Peyer's patch (tissue), 4 donors: ENCODE measurements at regions not wholly inside any gene's neighbourhood (a gene's known extent, or its start where the extent isn't known, plus 50 kb on each side); places are given as distances from the start of the nearest gene placed in this dataset.

Experiments
- DNase-seq, 3 donors: peaks; one replicate each; pipeline ENCODE4 v3.0.0-alpha.2; 2017 to 2019
- H3K27ac ChIP-seq, 4 donors: fragments of 200-600 bp; sonication (generic); one replicate each; pipeline ENCODE4 v1.5.1; 2016 to 2019
- H3K27me3 ChIP-seq, 2 donors: fragments of 200-600 bp; sonication (generic); one replicate each; pipeline ENCODE4 v1.5.1; 2019
- H3K36me3 ChIP-seq, 3 donors: fragments of 200-600 bp; sonication (generic); one replicate each; pipeline ENCODE4 v1.5.1; 2016 to 2019
- H3K4me1 ChIP-seq, 4 donors: fragments of 200-600 bp; sonication (generic); one replicate each; pipeline ENCODE4 v1.5.1; 2016 to 2019
- H3K4me3 ChIP-seq, 4 donors: fragments of 200-600 bp; sonication (generic); 1 replicate in 3 of 4; 2 replicates in 1 of 4; pipeline ENCODE4 v1.5.1; 2016 to 2019; ENCODE audit warnings: mild to moderate bottlenecking in 1 of 4
- H3K9me3 ChIP-seq, 4 donors: fragments of 200-600 bp; sonication (generic); one replicate each; pipeline ENCODE4 v1.5.1; 2016 to 2019; ENCODE audit warnings: mild to moderate bottlenecking in 1 of 4
- POLR2A ChIP-seq, 2 donors: fragments of 450-650 bp; IDR thresholded peaks; one replicate each; pipeline ENCODE4 v1.5.1; 2017; ENCODE audit warnings: antibody characterized with exemption in 2 of 2, mild to moderate bottlenecking in 2 of 2, moderate library complexity in 2 of 2
- TF ChIP-seq, protein P1 (sequence below), 6 experiments: fragments of 450-650 bp in 4 of 6; fragments of 200-600 bp in 2 of 6; sonication (generic) in 1 of 6; IDR thresholded peaks; one replicate each; pipeline ENCODE4 v1.5.1; 2017 to 2019; ENCODE audit warnings: antibody characterized with exemption in 6 of 6, mild to moderate bottlenecking in 3 of 6, moderate library complexity in 1 of 6

DNA sequence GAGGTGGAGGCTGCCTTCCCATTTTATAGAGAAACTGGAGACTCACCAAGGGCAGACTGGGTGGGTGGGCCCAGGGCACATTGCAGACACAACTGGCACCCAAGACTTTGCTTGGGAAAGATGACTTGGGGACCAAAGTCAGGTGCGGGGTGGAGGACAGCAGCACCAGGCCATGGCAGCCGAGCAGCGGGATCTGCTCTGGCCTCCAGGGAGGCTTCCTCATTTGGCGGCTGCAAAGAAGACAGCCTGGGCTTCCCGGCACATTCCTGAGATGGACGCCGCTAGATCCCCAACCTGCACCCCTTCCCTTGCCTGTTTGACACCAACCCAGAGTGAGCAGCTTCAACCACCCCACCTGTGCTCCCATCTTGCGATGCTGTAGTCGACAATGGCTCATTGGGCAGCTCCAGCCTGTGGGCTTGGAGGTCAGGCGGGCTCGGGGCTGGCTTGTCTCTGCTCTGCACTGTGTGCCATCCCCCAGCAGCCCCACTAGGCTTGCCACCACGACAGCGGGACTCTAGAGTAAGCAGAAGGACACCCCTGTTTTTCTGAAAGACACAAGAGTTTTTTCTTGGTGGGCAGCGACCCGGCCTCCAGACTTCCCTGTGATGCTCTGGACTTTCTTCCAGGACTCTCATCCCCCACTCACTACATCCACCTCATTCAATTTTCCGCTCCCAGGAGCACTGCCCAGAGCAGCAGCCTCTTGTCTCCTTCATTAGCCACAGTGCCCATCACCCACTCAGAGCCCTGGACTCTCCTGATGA, 184.9 kb upstream of the CST7 start:
- TF ChIP-seq POLR2A (IDR thresholded peaks at IDR 0.05): no peak
- TF ChIP-seq, protein P1, sequence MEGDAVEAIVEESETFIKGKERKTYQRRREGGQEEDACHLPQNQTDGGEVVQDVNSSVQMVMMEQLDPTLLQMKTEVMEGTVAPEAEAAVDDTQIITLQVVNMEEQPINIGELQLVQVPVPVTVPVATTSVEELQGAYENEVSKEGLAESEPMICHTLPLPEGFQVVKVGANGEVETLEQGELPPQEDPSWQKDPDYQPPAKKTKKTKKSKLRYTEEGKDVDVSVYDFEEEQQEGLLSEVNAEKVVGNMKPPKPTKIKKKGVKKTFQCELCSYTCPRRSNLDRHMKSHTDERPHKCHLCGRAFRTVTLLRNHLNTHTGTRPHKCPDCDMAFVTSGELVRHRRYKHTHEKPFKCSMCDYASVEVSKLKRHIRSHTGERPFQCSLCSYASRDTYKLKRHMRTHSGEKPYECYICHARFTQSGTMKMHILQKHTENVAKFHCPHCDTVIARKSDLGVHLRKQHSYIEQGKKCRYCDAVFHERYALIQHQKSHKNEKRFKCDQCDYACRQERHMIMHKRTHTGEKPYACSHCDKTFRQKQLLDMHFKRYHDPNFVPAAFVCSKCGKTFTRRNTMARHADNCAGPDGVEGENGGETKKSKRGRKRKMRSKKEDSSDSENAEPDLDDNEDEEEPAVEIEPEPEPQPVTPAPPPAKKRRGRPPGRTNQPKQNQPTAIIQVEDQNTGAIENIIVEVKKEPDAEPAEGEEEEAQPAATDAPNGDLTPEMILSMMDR (IDR thresholded peaks at IDR 0.05): no peak
- peak in 1 of 3 donors; percentile 27 for DNase-seq
- Histone ChIP-seq H3K9me3 (no peaks in the 10 kb centered on the region), H3K27ac (no peak overlapping the region), H3K36me3 (no peaks in the 10 kb centered on the region), H3K4me1 (no peaks in the 10 kb centered on the region), H3K4me3 (no peak overlapping the region), H3K27me3 (no peaks in the 10 kb centered on the region)

DNA sequence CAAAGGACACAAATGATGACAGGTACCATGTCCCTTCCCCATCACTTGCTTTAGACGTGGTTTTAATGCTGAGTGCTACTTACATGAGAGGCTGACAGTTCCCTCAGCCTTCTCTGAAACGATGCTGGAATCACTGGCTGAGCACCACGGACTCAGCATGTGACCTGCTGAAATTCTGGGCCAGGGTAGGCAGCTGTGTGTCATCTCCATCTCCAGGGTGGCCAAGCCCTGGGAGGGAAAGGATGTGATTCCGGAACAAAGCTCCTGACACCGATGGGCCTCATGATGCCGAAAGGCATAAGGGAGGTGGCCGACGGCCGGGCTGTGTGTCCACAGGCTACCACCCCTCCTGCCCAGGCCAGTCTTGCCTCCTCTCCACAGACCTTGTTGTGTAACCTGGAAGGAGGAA, 184.3 kb upstream of the CST7 start:
- TF ChIP-seq, protein P1 (IDR thresholded peaks at IDR 0.05): no peak
- TF ChIP-seq POLR2A (IDR thresholded peaks at IDR 0.05): no peak
- peak in 1 of 3 donors; percentile 24 for DNase-seq

DNA sequence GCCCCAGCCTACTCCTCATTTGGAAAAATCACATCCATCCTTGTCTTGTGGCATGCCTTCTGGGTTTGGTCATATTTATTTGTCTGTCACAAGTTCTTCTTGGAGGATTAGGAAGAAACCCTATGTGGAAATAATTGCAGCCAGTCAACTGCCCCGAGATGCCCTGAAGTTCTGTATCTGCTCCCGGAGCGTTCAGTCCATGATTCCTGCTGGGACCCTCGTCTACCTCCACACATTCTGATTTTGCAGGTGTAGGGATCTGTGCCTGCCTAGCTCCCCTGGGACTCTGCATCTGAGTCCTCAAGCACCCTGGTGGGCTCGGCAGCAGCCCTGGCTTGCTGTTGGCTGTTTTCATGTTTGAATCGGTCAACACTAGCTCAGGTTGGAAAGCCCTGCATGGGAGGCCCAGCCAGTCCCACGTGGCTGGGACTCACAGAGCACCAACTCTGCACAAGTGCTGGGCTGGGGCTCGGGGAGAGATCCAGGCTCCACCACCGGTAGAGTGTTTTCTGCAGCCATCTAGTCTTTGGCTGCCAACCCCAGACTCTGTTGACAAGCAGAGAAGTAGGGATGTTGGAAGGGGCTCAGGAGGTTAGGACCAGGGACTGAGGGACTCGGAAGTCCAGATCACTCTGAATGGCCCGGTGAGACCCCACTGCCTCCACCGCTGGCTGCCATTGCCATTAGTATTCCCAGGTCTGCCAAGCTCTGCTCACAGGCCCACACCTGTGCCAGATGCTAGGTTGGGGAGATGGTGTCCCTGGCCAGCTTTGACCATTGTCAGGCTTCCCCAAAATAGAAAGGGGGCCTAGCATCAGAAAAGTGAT, 183.5 kb upstream of the CST7 start:
- H3K4me1 ChIP-seq: no peaks in the 10 kb centered on the region
- H3K9me3 ChIP-seq: no peaks in the 10 kb centered on the region
- no peak overlapping the region for H3K27ac ChIP-seq
- H3K36me3 ChIP-seq: no peaks in the 10 kb centered on the region
- TF ChIP-seq, protein P1 (IDR thresholded peaks at IDR 0.05): no peak
- TF ChIP-seq POLR2A (IDR thresholded peaks at IDR 0.05): no peak
- no peaks in the 10 kb centered on the region for H3K27me3 ChIP-seq
- DNase-seq: peak in 1 of 3 donors; percentile 22
- no peak overlapping the region for H3K4me3 ChIP-seq

More for the DNA sequence above, 184.3 kb upstream of the CST7 start:
- no peaks in the 10 kb centered on the region for H3K4me1 ChIP-seq
- no peaks in the 10 kb centered on the region for H3K36me3 ChIP-seq
- H3K27ac ChIP-seq: no peak overlapping the region
- no peaks in the 10 kb centered on the region for H3K9me3 ChIP-seq
- H3K27me3 ChIP-seq: no peaks in the 10 kb centered on the region
- H3K4me3 ChIP-seq: no peak overlapping the region

DNA sequence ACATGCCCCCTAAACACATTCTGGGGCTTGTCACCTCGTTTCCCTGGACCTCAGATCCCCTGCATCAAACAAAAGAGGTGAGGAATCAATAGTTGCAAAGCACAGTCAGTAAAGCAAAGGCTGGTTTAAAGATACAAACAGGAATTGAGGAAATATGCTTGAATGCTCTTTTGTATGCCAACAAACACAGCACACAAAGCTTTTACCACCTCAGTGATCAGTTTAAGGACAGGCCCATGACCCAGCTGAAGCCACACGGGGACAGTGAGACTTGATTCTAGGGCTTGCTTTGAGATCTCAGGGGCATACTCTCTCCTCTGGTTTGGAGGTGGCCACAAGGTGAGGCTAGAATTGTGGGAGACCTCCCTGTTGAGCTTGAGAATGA, 182.9 kb upstream of the CST7 start:
- no peaks in the 10 kb centered on the region for H3K27me3 ChIP-seq
- TF ChIP-seq, protein P1 (IDR thresholded peaks at IDR 0.05): no peak
- TF ChIP-seq POLR2A (IDR thresholded peaks at IDR 0.05): no peak
- H3K4me3 ChIP-seq: no peak overlapping the region
- H3K36me3 ChIP-seq: no peaks in the 10 kb centered on the region
- no peaks in the 10 kb centered on the region for H3K4me1 ChIP-seq
- H3K27ac ChIP-seq: no peak overlapping the region
- DNase-seq: peak in 1 of 3 donors; percentile 11
- H3K9me3 ChIP-seq: no peaks in the 10 kb centered on the region

DNA sequence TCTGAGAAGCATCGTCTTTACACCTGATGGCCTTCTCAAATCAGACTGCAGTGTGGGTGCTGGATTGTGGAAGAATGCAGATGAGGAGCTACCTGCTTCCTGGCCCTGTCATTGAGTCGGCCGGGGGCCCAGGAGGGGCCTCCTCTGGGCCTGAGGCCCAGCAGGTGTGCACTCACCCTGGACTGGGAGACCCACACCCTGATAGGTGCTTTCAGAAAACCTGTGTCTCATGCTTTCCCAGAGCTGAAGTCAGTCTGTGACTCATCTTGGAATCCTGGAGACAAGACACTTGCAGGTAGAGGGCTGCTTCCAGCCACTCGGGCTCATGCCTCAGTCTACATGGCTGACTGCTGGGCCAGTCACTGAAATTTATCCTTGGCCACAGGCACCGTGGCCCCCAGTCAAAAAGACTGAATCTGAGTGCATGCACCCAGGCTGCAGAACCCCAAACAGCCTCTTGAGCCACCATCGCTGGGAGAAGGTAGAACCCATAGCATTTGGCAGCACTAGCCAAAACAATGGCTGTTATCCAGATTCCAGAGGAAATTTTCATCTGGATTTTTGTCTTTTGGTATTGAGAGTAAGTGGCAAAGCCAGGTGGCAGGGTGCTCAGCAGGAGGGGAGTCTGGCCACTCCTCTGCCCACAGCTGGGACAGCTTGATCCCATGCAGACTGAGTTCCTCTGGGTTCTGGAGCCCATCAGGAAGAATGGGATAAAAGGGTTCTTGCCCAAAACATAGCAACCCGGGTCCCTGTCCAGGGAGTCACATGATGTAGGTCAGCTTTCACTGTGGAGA, 182.0 kb upstream of the CST7 start:
- no peak overlapping the region for H3K27ac ChIP-seq
- H3K4me1 ChIP-seq: no peaks in the 10 kb centered on the region
- no peaks in the 10 kb centered on the region for H3K36me3 ChIP-seq
- no peaks in the 10 kb centered on the region for H3K9me3 ChIP-seq
- TF ChIP-seq, protein P1 (IDR thresholded peaks at IDR 0.05): no peak
- TF ChIP-seq POLR2A (IDR thresholded peaks at IDR 0.05): no peak
- H3K4me3 ChIP-seq: no peak overlapping the region
- DNase-seq: no peak
- no peaks in the 10 kb centered on the region for H3K27me3 ChIP-seq
